D721Med (cell line): ENCODE measurements at regions not wholly inside any gene's neighbourhood (a gene's known extent, or its start where the extent isn't known, plus 50 kb on each side); places are given as distances from the start of the nearest gene placed in this dataset.

Experiments
- DNase-seq: peaks from one replicate; pipeline ENCODE4 v3.0.0; 2011; ENCODE audit warnings: low spot score; ENCODE audit not compliant: insufficient read length
- FAIRE-seq: peaks from 2 replicates; lab custom pipeline; 2011; peaks lifted over from hg19 to GRCh38; lab: Jason Lieb, UNC
- CTCF ChIP-seq: IDR thresholded peaks from 2 replicates; pipeline ENCODE4 v1.5.1; 2012; ENCODE audit warnings: mild to moderate bottlenecking, control low read depth; ENCODE audit not compliant: insufficient read depth; ENCODE audit errors: missing control alignments

- FAIRE-seq, result no peak
- TF ChIP-seq CTCF, result no peak
- no peak for DNase-seq
These were observed 297.8 kb downstream of the GADD45G start for GRCh38 chr9:89902450-89903140.

DNA sequence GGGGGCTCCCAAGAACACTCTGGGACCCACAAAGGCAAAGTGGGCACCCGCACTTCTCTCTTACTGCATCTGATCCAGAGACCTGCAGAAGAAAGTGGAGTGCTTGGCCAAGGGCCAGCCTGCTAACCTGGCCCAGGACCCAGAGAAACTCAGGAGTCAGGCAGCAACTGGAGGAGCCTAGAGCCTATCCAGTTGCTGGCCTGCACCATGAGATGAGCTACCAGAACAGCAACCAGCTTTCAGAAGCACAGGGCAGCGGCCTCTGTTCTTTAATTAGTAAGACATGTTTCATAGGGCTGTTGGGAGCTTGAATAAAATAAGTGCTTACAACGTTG, 298.3 kb downstream of the GADD45G start:
- FAIRE-seq (no peak), DNase-seq (no peak)
- TF ChIP-seq CTCF, result no peak

DNA sequence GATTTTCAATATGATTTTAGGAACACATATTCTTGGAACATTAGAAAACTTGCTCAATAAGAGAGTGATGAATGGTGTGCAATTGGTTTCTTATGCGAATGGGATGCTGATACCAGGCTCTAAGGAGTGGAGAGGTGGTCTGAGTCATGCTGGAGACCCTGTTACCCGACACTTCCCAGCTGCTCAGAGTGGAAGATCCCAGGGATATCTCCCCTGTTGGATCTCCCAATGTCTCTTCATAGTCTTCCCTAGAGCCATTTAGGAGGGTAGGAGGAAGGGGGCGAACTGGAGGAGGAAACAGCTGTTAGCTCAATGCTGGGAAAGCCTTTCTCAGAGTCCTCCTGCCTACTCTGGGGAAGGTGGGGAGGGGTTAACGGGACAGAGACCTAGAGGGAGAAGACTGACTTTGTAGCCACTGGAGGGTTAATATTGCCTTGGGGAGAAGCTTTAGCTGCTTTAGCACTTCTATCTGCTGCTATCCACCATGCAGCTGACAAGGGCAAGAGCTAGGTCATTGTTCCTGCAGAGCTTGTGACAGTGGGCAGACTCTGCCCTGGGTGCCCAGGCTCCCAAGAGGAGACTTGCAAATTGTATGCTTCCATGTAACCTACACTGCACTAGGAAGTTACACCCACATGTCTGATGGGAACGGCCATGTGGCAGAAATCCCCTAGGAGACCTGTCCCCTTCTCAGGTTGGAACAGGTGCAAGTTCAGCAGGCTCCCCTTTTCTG, 301.0 kb downstream of the GADD45G start:
- no peak for FAIRE-seq
- no peak for DNase-seq
- TF ChIP-seq CTCF, result no peak

GRCh38 chr9:89911721-89912604, 307.2 kb downstream of the GADD45G start:
- FAIRE-seq (no peak), DNase-seq (no peak)
- TF ChIP-seq CTCF, result no peak

DNA sequence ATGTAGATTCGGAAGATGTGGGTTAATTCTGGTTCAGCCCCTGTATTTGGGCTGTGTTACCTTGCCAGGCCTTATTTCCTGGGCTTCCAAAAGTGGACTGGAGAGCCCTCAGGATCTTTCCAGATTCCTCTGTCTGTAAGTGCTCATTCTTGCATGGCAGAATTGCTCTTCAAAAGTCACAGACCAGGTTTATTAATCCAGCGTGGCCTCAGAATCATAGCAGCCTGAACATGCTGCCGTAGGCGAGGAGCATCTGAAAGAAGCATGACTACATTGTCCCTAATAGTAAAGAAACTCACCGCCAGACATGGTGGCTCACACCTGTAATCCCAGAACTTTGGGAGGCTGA, 307.8 kb downstream of the GADD45G start:
- DNase-seq (no peak), FAIRE-seq (no peak)
- no peak for TF ChIP-seq CTCF

DNA sequence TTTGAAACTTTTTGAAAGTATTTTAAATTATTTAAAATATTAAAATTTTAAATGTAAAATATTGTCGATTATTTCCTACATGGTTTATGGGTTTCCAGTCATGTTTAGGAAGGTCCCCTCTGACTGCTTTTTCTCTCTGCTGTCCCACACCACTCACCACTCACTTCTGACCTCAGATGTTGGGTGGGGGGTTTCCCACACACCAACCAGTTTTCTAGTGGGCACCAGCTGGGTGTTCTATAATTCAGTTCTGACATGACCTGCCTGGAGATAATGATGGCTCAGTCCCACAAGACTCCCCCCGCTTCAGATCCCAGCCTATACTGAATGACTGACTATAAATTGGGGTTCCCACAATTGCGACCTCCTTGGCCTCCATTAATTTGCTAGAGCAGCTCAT, 310.4 kb downstream of the GADD45G start:
- no peak for TF ChIP-seq CTCF
- no peak for FAIRE-seq
- no peak for DNase-seq
